Thyroid gland (tissue), 4 donors: ENCODE measurements at regions not wholly inside any gene's neighbourhood (a gene's known extent, or its start where the extent isn't known, plus 50 kb on each side); places are given as distances from the start of the nearest gene placed in this dataset.

Experiments used
- DNase-seq, 2 donors: peaks; one replicate each; pipeline ENCODE4 v3.0.0-alpha.2; 2019
- H3K27ac ChIP-seq, 3 donors: fragments of 200-600 bp; sonication (generic); 1 replicate in 2 of 3; 2 replicates in 1 of 3; pipeline ENCODE4 v1.5.1; 2016 to 2019; ENCODE audit warnings: mild to moderate bottlenecking in 1 of 3, moderate library complexity in 1 of 3
- H3K27me3 ChIP-seq: fragments of 200-600 bp; sonication (generic); one replicate; pipeline ENCODE4 v1.5.1; 2019
- H3K36me3 ChIP-seq, 2 donors: fragments of 200-600 bp; sonication (generic); one replicate each; pipeline ENCODE4 v1.5.1; 2016 to 2019
- H3K4me1 ChIP-seq, 2 donors: fragments of 200-600 bp; sonication (generic); one replicate each; pipeline ENCODE4 v1.5.1; 2017 to 2019
- H3K4me3 ChIP-seq, 3 donors: fragments of 200-600 bp; sonication (generic); replicated peaks in 1 of 3; 1 replicate in 2 of 3; 2 replicates in 1 of 3; pipeline ENCODE4 v1.5.1; 2016; ENCODE audit warnings: mild to moderate bottlenecking in 1 of 3
- H3K9me3 ChIP-seq: fragments of 200-600 bp; sonication (generic); one replicate; pipeline ENCODE4 v1.5.1; 2017
- POLR2A ChIP-seq, 2 donors: fragments of 450-650 bp; IDR thresholded peaks; one replicate each; pipeline ENCODE4 v1.6.1; 2017; ENCODE audit warnings: antibody characterized with exemption in 2 of 2, mild to moderate bottlenecking in 2 of 2, moderate library complexity in 1 of 2
- WGBS, 2 donors: methylation state at CpG; one replicate each; pipeline ENCODE4 v1.1.5; 2017; 5-methylcytosine and 5-hydroxymethylcytosine counted together
- intact Hi-C: fragments of 100-400 bp; cut with DNase I; formaldehyde crosslinking; loops from one replicate; pipeline ENCODE4 v1.15.1; 2023
- TF ChIP-seq, protein P1 (sequence below), 6 experiments: fragments of 200-600 bp in 3 of 6; fragments of 450-650 bp in 3 of 6; sonication (generic) in 3 of 6; IDR thresholded peaks; one replicate each; pipeline ENCODE4 v1.5.1; 2016 to 2019; ENCODE audit warnings: antibody characterized with exemption in 6 of 6, mild to moderate bottlenecking in 2 of 6, inconsistent platforms in 1 of 6, moderate library complexity in 1 of 6

DNA sequence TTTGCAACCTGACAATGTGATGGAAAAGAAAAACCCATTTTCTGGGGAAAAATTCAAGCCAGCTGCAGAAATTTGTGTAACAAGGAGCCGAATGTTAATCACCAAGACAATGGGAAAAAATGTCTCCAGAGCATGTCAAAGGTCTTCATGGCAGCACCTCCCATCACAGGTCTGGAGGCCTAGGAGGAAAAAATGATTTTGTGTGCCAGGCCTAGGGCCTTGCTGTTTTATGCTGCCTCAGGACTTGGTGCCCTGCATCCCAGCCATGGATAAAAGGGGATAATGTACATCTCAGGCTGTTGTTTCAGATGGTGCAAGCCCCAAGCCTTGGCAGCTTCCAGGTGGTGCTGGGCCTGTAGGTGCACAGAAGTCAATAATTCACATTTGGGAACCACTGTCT lies 747.7 kb downstream of the C6orf118 start:
- 77 to 85% methylated on average over 1 of the region's 1 CpG for WGBS, 2 donors
- Histone ChIP-seq H3K4me1 (no peaks in the 10 kb centered on the region), H3K4me3 (no peak overlapping the region), H3K36me3 (no peaks in the 10 kb centered on the region), H3K27ac (no peak overlapping the region), H3K27me3 (no peaks in the 10 kb centered on the region), H3K9me3 (no peaks in the 10 kb centered on the region)
- no peak for DNase-seq
- intact Hi-C loops, result no loop called here
- TF ChIP-seq, protein P1, sequence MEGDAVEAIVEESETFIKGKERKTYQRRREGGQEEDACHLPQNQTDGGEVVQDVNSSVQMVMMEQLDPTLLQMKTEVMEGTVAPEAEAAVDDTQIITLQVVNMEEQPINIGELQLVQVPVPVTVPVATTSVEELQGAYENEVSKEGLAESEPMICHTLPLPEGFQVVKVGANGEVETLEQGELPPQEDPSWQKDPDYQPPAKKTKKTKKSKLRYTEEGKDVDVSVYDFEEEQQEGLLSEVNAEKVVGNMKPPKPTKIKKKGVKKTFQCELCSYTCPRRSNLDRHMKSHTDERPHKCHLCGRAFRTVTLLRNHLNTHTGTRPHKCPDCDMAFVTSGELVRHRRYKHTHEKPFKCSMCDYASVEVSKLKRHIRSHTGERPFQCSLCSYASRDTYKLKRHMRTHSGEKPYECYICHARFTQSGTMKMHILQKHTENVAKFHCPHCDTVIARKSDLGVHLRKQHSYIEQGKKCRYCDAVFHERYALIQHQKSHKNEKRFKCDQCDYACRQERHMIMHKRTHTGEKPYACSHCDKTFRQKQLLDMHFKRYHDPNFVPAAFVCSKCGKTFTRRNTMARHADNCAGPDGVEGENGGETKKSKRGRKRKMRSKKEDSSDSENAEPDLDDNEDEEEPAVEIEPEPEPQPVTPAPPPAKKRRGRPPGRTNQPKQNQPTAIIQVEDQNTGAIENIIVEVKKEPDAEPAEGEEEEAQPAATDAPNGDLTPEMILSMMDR (IDR thresholded peaks at IDR 0.05), result no peak
- TF ChIP-seq POLR2A (IDR thresholded peaks at IDR 0.05), result no peak

DNA sequence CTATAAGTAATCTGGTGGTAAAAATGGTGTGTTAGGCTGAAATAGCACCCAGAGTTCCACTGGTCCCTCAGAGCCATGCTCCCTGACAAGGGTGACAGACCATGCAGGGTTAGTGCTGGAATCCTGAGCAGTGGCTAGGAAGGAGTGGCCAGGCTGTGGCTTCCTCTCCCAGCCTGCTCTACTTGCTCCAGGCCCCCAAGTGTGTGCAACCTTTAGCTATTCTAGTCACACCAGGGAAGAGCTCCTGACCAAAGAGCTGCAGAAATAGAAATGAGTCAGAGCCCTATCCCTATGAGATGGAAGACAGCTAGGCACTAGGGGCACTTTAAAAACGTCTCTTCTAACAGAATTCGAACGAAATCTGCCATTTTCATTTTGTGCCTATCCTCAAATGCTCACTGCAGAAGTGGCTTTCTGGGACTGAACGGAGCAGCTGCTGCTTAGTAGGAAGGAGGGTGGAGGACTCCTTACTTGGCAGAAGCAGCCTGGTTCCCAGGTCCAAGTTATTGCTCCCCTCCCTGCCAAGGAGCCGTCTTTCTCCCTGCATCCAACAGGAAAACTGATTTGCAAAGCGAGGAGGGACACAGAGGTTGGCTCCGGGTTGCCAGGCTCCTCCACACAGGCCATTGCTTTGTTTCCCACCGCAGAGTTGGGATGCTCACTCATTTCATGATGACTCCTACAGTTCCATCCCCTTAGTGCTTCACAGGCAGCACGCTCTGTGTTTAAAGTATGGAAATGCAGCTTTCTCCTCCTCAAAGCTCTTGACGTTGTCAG lies 754.5 kb downstream of the C6orf118 start:
- 67 to 76% methylated on average over 10 of the region's 10 CpGs for WGBS, 2 donors
- Histone ChIP-seq H3K27me3 (no peaks in the 10 kb centered on the region), H3K9me3 (no peaks in the 10 kb centered on the region), H3K36me3 (no peaks in the 10 kb centered on the region), H3K4me3 (no peak overlapping the region), H3K27ac (no peak overlapping the region), H3K4me1 (no peaks in the 10 kb centered on the region)
- TF ChIP-seq POLR2A (IDR thresholded peaks at IDR 0.05), result no peak
- TF ChIP-seq, protein P1 (IDR thresholded peaks at IDR 0.05), result no peak
- no peak for DNase-seq
- intact Hi-C loops, result no loop called here

DNA sequence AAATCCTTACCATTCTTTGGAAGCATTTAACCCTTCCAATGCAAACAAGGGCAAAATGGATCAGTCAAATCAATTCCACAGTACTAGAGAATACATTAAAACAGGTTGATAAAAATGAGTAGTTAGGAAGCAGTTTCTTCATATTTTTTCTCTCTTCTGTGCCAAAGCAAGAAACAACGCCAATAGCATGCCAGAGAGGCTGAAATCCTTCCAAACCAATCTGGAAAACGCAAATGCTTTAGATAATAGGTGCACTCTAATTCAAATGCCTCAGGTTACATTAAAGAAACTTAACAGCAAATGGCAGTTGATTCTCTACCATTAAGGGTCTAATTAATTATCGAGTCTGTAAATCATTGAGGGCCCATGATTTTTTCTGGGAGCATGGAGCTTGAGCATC lies 755.2 kb downstream of the C6orf118 start:
- intact Hi-C loops, result no loop called here
- Histone ChIP-seq H3K27ac (no peak overlapping the region), H3K4me3 (no peak overlapping the region), H3K36me3 (no peaks in the 10 kb centered on the region), H3K4me1 (no peaks in the 10 kb centered on the region), H3K27me3 (no peaks in the 10 kb centered on the region), H3K9me3 (no peaks in the 10 kb centered on the region)
- TF ChIP-seq POLR2A (IDR thresholded peaks at IDR 0.05), result no peak
- TF ChIP-seq, protein P1 (IDR thresholded peaks at IDR 0.05), result no peak
- no peak for DNase-seq
- WGBS, 2 donors, result 73 to 79% methylated on average over 3 of the region's 3 CpGs

DNA sequence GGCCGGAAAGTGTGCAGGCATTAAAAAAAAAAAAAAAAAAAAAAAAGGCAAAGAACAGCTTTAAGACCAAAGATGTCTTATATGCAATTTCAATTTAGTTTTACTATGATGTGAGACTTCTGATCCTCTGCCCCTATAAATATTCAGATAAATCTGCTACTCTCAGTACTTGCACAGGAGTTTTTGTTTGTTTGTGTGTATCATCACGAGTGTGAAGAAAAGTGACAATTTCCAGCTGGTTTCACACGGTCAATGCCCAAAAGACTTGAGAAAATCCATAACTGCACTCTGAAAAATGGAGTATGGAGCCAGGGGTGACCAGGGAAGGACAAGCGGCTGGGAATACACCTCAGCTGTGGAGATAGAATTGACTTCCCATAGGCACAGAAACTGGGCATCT lies 757.7 kb downstream of the C6orf118 start:
- no peaks in the 10 kb centered on the region for H3K27me3 ChIP-seq
- no peaks in the 10 kb centered on the region for H3K4me1 ChIP-seq
- H3K27ac ChIP-seq, result no peak overlapping the region
- H3K4me3 ChIP-seq, result no peak overlapping the region
- no peak for TF ChIP-seq POLR2A (IDR thresholded peaks at IDR 0.05)
- TF ChIP-seq, protein P1 (IDR thresholded peaks at IDR 0.05), result no peak
- DNase-seq, result no peak
- H3K36me3 ChIP-seq, result no peaks in the 10 kb centered on the region
- 79 to 82% methylated on average over 4 of the region's 4 CpGs for WGBS, 2 donors
- no peaks in the 10 kb centered on the region for H3K9me3 ChIP-seq
- intact Hi-C loops, result no loop called here

DNA sequence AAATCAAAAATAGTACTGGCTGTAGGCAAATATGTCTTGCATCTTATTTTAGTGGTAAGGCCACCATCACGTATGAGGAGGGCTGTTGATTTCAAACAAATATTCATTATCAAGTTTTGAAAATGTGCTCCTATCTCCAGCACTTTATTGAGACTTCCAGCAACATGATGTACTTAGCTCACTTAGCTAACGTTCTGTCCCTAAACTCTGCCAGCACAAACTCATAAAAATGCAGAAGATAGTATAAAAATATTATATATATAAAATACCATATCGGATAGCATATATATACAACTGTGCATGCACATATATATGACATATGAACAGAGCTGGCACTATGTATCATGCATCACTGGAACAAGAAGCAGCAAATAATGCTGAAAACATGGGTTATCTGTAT lies 762.3 kb downstream of the C6orf118 start:
- H3K27ac ChIP-seq, result no peak overlapping the region
- WGBS, 2 donors, result 75 to 79% methylated on average over 3 of the region's 3 CpGs
- H3K36me3 ChIP-seq, result no peaks in the 10 kb centered on the region
- H3K4me3 ChIP-seq, result no peak overlapping the region
- no peaks in the 10 kb centered on the region for H3K27me3 ChIP-seq
- H3K4me1 ChIP-seq, result no peaks in the 10 kb centered on the region
- H3K9me3 ChIP-seq, result no peaks in the 10 kb centered on the region
- no peak for DNase-seq
- intact Hi-C loops, result no loop called here
- TF ChIP-seq, protein P1 (IDR thresholded peaks at IDR 0.05), result no peak
- TF ChIP-seq POLR2A (IDR thresholded peaks at IDR 0.05), result no peak
